ENCODE measurements at regions not wholly inside any gene's neighbourhood (a gene's known extent, or its start where the extent isn't known, plus 50 kb on each side); places are given as distances from the start of the nearest gene placed in this dataset.
"Not testable (repeated sequence)": the region's sequence is repeated elsewhere in the genome, so short reads cannot be mapped to it uniquely, and the experiment has no call there.

DNA sequence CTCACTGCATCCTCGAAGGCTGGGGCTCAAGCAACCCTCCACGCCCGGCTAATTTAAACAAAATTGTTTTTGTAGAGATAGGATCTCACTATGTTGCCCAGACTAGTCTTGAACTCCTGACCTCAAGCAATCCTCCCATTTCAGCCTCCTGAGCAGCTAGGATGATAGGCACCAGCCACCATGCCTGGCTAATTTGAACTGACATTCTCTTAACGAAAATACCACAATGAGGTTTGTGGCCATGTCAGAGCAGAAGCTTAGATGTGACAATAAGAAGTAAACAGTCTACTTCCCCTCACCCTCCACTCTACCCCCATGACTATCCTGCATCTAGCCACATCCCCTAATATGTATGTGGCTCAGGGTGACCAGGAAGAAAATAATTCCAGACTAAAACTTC lies 74.8 kb upstream of the PLCB4 start:
- DNase-seq, result no peak

DNA sequence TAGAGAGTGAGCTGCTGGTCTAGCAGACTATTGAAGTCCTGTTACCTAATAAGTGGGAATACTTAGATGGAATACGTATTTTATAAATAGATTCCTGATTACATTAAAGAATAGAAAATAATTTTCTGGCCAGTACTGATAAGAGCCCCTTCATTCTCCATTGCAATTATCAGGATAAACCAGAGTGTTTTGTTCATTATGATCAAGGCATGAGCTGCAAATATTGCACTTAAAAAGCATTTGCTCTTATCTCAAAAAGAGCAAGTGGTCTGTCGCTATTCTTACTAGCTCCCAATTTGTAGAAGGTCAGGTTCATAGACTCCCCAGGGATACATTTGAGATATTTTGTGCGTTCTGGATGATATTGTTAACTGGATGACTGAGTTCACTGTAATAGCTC lies 73.1 kb upstream of the PLCB4 start:
- DNase-seq, result no peak

DNA sequence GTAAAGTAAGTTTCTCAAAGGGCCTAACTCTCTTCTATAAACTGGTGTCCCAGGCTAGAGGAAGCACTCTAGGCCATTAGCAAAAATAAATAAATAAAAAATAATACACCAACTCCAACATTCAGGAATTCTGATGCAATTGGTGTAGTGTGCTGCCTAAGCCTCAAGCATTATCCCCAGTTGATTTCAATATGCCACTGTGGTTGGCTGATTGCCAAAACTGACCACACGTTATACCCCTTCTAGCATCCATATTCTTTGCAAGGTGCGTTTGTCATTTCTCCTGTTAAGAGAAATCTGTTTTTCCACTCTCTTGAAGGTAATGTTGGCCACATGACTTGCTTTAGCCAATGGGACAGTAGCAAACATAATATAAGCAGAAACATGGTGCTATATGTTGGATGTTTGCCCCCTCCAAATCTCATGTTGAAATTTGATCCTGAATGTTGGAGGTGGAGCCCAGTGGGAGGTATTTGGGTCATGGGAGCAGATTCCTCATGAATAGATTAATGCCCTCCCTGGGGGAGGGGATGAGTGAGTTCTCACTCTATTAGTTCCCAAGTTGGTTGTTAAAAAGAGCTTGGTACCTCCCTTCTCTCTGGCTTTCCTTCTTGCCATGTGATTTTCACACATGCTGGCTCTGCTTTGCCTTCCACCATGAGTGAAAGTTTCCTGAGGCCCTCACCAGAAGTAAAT lies 71.9 kb upstream of the PLCB4 start:
- DNase-seq, result no peak

GRCh38 chr20:8997701-8998117 lies 71.2 kb upstream of the PLCB4 start:
- no peak for DNase-seq

DNA sequence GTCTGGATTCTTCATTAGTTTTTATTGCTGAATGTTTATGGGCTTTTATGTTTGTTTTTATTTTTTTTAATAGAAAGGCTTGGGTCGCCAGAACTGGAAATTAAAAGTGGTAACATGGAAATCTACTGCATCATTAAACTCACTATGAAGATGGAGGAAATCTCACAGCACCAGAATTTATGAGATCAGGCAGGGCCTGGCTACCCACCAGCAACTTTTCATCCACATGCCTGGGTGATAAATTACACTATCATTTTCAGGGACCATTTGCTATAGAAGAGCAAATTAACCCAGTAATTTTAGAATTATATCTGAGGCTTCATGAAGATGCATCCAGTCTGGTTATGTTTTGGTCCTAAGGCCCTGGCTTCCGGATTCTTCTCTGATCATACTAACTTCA lies 57.8 kb upstream of the PLCB4 start:
- DNase-seq, result no peak

DNA sequence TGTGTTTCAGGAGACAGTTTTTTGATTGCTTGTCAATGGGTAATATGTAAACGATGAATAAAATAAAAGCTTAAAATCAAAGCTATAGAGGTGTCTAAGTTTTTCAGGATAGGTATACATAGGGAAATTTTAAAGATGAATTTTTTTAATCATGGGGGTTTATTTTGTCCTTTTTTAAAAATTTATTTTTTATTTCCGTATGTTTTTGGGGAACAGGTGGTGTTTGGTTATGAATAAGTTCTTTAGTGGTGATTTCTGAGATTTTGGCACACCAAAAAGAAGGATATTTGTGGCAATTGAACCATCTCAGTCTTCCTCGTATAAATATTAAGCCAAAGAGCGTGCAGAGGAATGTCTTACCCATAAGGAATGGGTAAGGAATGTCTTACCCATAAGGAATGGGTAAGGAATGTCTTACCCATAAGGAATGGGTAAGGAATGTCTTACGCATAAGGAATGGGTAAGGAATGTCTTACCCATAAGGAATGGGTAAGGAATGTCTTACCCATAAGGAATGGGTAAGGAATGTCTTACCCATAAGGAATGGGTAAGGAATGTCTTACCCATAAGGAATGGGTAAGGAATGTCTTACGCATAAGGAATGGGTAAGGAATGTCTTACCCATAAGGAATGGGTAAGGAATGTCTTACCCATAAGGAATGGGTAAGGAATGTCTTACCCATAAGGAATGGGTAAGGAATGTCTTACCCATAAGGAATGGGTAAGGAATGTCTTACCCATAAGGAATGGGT lies 53.5 kb upstream of the PLCB4 start:
- DNase-seq, result not testable (repeated sequence)

GRCh38 chr20:9015984-9016324 lies 52.9 kb upstream of the PLCB4 start:
- peak; percentile 11 for DNase-seq

DNA sequence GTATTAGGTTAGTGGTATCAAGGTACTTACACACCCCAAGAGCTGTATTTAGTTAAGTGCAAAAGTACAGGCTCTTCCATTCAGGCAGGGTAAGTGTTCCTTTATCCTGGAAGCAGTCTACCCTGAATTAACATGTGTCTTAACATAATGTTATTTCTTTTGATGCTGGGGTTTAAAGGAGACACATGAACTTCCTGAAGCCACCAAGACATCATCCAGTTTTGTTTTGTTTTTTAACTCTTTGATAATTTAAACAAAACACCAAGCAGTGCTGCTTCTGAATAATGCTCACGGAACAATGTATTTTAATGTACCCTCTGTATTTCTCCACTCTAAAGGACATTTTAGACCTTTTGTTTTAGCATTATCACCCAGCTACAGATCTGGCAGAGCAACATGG lies 50.5 kb upstream of the PLCB4 start:
- no peak for DNase-seq

All from inflammatory macrophage treated with lipopolysaccharide for 4 hours (primary cell).